NCI-H446 treated with DMSO at 0.1 percent for 48 hours (cell line): ENCODE measurements at regions not wholly inside any gene's neighbourhood (a gene's known extent, or its start where the extent isn't known, plus 50 kb on each side); places are given as distances from the start of the nearest gene placed in this dataset.
"Not testable (repeated sequence)": the region's sequence is repeated elsewhere in the genome, so short reads cannot be mapped to it uniquely, and the experiment has no call there.

ENCODE experiments used
- DNase-seq: peaks from one replicate; lab custom pipeline; 2025; lab: John Stamatoyannopoulos, UW

DNA sequence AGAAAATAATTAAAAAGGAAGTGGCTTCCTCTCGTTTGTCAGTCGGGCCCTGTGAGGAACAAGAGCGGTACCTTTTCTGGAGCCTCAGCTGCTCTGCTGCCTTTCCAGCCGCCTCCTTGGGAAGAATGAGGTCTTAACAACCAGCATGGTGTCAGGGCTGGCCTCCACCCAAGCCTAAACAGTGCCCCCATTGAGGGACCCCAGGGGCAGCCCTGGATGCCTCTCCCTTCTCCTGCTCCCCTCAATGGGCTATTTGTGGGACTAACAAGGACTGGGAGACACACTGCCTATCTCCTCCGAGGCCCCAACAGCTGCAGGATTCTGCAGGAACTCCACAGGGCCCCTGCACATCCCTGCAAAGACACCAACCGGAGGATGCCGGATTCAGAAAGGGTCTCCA lies 155.4 kb upstream of the MAP3K1 start:
- no peak for DNase-seq

DNA sequence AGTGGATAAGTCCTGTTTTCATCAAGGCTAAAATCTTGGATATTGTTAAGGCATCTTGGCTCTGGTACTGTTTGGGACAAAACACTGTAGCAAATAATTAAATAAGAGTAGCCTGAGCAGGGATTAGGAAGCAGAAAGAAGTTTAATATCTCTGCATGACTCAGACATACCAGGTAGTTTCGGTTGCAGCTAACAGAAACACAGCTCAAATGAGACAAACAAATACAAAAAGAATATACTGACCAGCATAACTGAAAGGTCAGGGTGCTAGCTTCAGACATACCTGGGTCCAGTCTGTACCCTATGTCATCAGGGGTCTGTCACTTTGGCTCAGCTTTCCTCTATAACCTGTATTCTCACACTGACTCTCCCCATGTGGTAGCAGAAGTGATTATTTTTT lies 156.4 kb upstream of the MAP3K1 start:
- DNase-seq, result no peak

DNA sequence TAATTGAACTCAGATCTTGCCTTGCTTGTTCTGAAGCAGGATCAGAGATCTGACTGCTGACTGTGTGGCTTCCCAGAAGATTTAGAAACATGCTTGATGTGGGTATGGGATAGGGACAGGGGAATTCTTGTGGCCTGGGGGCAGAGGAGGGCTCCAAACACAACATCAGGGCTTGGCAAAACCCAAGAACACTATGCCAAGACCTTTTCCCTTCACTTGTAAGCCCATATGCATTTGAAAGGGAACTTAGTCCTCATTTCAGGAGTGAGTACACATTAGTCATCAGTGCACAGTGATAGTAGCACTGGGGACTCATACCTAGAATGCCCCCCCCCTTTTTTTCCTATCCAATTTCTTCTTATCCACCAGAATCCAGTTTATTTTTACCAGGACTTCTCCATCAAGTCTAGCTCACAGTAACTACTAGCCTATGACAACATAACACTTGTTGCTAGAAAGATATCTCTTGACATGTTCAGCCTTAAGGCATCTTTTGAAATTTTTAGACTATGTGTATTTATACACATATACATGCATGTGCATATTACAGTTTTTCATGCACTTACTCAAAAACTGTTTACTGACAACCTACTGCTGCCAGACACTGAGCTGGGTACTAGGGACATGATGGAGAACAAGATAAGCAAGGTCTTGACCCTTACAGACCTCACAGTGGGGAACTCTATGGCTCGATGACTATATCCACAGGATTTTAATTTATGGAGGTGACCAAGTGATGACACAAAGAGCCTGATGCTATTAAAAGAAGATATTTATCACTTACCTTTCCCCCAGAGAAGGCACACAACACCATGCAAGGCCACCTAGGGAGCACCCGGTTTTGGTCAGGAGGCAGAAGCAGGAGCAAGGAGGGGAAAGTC lies 158.3 kb upstream of the MAP3K1 start:
- no peak for DNase-seq

DNA sequence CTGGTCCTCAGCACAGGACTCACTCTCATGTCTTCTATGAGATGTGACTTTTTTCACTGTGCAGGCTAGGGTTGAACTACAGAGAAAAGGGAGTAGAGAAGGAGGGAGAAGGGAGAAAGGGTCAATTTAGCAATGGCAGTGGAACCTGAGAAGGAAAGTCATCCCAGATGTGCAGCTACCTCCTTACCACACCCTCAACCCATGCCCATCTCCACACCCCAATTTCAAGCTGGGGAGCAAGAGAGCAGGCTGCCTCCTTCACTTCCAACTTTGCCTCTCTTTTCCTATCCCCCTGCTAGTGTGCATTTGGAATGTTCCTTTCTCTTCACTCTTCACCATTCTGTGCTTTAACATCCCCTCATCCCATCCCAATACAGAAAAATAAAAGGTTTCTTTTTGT lies 163.5 kb upstream of the MAP3K1 start:
- DNase-seq, result no peak

DNA sequence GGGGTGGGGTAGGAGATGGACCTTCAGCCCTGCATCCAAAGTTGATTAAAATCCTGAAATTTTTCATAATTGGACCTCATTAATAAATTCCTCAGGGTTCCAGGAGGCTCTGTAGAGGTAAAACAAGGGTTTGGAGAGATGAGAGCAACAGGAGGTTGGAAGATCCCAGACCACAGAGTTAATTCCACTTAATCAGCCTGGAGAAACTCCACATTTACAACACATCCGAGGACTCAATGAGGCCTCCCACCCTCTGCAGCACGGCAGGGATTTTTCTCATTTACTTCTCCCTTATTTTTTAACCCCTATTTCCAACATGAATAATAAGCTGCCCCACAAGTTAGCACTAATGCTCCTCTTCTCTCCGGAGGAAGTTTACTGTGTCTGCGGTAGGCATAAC lies 165.0 kb upstream of the MAP3K1 start:
- no peak for DNase-seq

DNA sequence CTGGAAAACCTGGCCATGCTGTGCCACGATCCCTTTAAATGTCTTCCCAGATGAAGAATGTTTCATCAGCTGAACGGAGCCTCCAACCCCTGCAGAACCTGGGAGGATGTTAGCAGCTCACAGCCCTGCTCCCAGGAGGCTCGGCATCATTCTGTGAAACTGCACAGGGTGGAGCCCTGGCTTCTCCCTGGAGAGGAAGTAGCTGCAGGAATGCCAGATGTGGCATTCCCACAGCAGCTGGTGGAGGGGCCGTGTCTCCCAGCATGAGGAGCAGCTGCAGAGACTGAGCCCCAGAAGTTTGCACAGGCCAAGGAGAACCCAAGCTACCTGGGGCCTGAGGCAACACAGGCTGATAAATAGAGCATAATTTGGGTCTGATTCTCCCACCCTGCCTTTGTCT lies 165.8 kb upstream of the MAP3K1 start:
- DNase-seq, result no peak

DNA sequence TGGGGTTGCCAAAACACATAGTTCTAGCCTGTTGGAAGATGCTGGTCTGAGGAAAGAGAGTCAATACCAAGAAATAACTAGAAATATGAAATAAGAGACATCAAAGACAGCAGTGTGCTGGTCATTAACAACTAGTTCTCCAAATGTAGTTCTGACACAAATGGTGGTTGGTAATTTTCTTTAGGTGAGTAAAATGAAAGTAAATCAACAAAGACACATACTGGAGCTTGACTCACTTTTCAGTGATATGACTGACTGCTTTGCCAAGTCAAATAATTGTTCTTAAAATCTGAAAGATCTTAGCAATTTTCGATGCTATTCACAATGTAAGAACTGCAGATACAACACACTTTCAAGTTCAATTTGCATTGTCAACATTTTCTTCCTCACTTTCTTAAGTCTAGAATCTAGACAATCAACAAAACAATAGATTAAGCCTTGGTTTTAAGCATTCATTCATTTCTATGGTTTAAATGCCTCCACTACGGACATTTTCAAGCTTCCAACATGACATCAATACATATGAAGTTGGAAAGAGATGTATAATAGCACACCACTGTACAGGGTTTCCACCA lies 166.8 kb upstream of the MAP3K1 start:
- no peak for DNase-seq

DNA sequence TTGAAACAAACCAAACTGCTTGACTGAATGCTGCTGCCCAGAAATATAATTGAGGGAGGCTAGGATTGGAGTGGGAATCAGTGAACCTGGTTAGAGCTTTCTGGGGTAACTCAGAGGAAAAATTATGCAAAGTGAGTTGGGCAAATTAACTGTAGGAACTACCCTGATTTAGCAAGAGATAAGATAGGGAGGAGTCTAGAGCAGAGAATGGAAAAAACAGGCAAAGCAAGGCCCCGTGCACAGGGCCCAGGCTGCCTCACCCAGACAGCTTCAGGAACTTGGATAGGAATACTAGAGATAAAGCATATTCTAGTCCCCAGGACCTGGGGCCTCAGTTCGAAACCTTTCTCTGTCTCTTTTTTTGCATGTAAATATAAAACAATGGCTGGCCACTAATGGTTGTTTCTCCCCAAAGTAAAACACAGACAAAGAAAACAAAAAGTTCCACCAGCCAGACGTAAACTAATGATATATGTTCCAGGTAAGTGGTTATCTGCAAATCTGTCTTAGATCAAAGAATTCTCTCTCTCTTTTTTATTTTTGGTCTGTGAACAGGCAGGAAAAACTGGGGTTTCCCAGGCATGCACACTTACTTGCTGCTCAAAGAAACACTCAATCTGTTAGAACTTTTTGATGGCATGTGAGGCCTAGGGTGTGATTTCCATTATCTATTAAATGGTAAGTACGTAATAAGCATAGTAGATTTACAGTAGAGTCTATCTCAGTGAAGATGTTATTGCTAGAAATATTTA lies 168.1 kb upstream of the MAP3K1 start:
- DNase-seq, result no peak

DNA sequence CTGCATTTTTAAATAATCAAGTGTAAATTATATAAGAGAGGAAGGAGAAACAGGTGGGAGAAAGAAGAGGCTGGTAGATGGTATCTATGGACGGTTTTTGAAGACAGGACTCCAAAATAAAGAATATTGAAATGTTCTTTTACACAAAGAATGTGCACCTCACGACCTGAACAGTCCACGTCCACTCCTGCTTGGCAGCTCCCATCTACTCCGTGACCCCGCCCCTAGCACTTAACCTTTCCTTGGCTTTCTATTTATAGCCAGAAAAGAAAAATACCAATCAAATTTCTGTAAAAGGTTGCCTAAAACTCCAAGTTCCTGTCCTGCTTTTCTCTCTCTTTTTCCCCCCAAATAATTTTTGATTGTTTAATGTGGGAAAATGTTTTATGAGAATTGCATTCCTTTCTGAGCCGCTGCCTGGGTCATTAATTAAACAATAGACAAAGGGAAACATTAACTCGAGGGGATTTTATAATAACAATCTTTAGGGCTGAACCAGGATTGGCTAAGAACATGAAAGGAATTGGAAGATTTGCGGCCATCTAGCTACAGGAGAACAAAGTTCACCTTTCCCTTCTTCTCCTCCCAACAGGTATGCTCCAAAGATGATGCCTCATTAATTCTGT lies 173.6 kb upstream of the MAP3K1 start:
- no peak for DNase-seq

DNA sequence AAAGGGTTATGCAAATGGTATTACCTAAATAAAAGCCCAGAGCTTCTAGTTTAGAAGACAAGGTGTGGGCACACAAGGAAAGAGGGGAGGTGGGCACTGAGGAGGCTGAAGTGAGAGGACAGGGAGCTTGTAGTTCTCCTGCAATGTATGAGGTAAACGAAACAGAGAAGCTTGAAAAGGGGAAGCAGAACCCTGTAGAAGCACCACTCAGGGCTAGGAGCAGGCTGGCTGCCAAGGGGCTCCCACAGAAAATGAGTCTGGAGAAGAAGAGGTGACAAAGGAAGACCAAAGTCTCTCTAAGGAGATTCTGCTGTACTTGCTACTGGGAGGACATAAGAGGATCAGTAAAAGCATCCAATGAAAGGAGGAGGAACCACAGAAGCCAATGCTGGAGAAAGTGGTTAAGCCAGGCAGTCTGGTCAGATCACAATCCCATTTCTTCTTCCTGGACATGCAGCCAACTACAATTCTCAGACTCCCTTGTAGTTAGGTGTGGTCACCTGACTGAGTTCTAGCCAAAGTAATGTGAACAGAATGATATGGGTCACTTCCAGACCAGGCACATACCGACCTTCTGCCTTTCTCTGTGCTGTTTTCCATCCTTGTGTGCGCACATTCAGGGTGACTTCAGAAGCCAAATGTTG lies 174.5 kb upstream of the MAP3K1 start:
- no peak for DNase-seq

DNA sequence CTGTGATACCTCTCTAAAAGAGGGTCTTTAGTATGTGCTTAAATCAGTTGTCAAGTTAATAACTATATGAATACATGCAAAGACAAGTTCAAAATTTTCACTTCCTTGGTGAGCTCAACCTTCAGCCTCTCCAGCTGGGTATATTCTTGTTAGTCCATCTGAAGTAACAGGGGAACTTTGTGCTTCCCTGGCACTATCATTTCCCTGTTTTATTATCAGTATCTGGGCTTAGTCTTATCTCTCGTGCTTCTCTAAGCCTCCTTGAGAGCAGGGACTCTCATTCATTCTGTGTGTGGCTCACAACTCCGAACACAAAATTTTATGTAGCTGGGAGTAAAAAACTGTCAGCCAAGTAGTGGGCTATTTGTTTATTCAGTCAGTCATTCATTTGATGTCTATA lies 175.9 kb upstream of the MAP3K1 start:
- DNase-seq, result no peak

DNA sequence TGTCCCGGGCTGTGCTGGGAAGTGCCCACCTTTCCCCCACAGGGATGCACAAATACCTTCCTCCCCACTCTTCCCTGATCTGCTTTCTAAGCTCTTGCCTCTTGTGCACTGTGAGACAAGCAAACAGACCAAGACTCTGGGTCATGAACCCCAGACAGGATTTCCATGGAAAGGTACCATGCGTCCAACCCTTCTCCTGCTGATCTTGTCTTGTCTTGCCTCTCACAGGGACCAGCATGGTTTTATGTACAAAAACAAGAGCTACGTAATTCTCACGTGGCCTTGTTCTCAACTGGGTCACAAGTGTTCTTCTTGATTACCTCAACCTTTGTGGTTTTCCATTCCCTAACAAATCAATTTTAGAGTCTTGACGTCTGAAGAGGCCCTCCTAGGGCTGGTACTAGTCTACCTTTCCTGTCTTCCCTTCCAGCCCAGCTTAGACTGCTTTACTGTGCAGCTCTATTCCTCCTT lies 176.5 kb upstream of the MAP3K1 start:
- DNase-seq, result no peak

DNA sequence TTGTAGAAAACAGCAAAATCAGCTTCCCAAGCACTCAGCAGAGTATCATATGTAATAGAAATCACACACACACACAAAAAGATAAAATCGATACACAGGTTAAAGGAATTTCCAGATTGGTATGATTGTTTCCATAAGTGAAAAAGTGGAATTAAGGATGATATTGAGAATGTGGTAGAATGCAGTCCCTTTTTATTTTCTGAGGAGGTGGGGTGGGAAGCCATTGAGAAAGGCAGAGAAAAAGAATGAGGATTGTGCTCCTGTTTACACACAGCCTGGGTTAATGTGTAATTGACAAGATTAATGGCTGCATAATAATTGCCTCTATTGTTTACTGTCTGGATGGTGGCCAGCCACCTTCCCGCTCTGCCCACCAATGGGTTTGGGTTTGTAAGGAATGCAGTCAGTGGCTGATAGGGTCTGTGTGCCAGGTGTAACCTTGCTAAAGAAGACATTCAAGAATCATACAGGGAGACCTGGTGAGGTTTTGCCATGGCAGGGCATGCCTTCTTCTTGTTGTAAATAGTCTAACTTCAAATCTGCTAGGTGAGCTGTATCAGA lies 177.2 kb upstream of the MAP3K1 start:
- DNase-seq, result no peak

DNA sequence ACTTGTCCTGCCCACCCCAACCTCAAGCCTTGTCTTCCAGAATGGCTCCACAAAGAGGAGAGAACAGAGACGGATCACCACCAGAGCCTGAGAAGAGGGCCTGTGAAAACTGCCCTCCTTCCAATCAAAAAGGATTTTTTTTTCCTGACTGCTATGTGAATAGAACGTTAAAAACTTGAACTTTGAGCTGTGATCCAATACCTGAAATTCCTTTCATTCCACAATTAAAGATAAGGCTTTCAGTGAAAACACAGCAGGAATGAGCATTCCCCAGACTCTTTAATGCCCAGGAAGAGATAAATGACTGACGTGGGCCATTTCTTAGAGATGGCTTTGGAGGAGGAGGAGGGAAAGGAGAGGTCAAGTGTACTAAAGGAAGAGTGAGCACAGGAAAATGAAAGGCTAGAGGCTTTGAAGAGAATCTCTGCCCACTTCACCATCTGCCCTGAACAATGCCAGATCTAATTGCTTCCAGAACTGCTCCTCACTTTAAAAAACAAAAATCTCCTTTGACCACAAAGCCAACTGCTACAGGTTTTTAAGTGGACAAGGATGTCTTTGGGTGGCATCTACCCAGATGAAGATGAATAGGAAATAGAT lies 177.9 kb upstream of the MAP3K1 start:
- DNase-seq, result no peak

DNA sequence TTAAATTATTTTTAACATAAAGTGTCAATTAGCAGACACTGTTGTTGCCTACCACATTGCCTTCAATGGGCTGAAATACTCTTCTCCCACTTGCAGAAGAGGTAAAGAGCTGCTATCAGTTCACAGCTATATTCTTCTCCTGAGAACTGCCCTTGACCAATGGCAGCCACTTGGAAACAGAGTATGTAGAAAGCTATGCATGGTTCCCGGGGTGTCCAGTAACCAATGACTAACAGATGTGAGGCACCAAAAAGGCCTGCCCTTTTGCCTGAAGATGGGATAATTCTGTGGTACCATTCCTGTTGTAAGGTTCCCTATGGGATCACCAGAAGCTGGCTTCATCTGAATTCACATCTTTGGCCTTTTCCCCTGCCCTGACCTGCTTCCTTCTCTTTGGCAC lies 181.4 kb upstream of the MAP3K1 start:
- DNase-seq, result no peak

DNA sequence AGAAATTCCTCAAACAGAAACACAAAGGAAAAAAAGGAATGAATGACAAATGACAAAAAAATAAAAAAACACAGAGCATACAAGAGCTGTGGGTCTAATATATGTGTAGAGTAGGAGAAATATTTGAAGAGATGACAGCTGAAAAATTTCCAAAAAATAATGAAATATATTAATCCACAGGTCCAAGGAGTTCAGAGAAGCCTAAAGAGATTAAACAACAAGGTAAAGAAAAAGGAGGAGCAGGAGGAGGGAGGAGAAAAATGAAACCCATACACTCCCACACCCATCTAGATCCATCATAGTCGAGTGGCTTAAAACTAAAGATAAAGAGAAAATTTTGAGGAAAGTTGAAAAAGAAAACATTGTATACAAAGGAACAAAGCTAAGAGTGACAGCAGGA lies 182.4 kb upstream of the MAP3K1 start:
- no peak for DNase-seq

DNA sequence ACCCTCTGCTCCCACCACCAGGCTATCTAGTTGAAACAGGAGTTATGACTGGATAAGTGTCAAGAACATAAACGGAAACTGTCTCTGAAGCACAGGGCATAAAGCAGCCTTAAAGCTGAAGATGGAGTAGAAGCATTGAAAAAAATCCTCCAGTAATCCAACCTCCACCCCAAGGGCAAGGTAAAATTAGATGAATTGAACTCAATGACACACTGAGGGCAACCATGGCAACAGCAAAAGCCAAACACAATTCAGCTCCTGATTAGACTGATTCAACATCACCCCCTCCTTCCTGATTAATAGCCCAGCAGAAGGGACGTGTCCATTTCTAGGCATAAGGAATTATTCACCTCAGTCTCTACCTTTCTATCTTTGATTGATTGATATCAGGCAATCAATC lies 183.2 kb upstream of the MAP3K1 start:
- DNase-seq, result no peak

DNA sequence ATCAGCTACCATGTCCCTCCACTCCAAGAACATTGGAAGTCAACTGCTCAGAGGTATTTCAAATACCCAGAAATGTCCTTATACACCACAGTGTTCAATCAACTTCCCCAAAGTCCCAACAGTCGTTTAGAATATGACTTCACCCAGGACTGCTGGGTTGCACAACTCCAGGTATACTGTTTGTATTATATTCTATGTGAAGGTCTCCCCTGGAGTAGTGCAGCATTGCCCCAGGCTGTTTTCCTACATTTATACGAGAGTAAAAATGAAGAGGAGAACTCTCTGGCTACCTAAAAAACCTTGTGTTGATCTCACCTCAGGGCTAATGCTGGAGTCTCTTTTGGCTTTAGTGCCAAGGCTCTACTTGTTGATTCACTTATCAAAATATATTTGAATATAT lies 183.6 kb upstream of the MAP3K1 start:
- DNase-seq, result no peak

DNA sequence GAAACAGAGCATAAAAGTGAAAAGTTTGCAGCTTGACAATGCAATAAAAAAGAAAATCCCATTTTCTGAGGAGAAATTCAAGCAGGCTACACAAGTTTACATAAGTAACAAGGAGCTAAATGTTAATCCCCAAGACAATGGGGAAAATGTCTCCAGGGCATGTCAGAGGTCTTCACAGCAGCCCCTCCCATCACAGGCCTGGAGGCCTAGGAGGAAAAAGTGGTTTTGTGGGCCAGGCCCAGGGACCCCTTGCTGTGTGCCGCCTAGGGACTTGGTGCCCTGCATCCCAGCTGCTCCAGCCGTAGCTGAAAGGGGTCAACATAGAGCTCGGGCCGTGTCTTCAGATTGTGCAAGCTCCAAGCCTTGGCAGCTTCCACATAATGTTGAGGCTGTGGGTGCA lies 186.7 kb upstream of the MAP3K1 start:
- DNase-seq, result not testable (repeated sequence)

DNA sequence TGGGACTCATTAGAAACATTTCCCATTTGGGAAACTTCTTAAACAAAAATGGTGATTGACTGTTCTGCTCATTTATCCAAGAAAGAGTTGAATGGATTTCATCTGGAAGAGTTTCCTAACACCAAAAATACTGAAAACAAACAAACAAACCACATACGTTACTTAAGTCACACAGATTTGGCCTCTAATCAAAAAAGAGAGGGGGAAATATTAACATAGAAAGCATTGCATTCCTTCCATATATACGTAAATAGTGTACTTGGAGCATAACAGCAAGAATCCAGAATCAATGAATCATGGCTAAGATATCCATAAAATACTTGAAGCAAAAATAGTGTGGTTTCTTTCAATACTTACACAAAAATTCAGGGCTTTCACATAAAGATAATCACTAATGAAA lies 189.8 kb upstream of the MAP3K1 start:
- DNase-seq, result no peak

DNA sequence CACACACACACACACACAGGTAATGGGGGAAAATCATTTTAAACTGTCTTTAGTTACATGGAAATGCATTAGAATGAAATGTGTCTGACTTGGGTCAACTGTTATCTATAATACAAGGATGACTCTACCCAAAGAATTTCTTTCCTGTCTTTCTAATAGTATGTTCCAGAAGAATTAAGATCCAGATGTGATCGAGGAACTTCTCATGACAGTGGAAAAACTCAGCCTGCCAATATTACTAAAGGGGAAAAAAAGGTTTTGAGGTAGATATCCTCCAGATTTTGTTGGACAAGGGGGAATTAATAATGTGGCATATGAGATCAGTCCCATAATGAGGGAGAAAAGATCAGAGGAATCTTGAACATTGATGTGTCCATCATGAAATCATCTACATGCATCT lies 190.6 kb upstream of the MAP3K1 start:
- DNase-seq, result no peak
